GM18519 (cell line): ENCODE measurements at regions not wholly inside any gene's neighbourhood (a gene's known extent, or its start where the extent isn't known, plus 50 kb on each side); places are given as distances from the start of the nearest gene placed in this dataset.

Experiments used
- ATAC-seq: cut with Tn5 transposase; IDR thresholded peaks from one replicate; pipeline ENCODE4 v1.9.1; 2021; ENCODE audit warnings: mild to moderate bottlenecking, moderate library complexity; ENCODE audit not compliant: unreplicated experiment, low FRiP score

GRCh38 chr12:87704374-87704773, 324.8 kb downstream of the C12orf50 start:
- ATAC-seq: no peak

GRCh38 chr12:87690236-87690810, 338.9 kb downstream of the C12orf50 start:
- ATAC-seq: no peak

- no peak for ATAC-seq
Measured at GRCh38 chr12:87689196-87689595, 340.0 kb downstream of the C12orf50 start.

DNA sequence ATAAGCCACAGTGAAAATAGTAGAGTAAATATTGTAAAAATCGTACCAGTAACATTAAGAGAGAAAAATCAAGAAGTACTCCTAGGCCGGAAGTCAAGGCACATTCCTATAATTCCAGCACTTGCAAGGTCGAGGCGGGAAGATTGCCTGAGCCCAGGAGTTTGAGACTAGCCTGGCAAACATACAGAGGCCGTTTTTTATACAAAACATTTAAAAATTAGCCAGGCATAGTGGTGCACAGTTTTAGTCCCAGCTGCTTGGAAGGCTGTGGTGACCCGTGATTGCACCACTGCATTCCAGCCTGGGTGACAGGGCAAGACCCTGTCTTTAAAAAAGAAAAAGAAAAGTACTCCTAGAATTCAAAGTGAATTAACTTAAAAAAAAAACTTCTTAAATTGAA, 341.8 kb downstream of the C12orf50 start:
- ATAC-seq: no peak

- no peak for ATAC-seq
Measured at GRCh38 chr12:87685696-87686095, 343.5 kb downstream of the C12orf50 start.

DNA sequence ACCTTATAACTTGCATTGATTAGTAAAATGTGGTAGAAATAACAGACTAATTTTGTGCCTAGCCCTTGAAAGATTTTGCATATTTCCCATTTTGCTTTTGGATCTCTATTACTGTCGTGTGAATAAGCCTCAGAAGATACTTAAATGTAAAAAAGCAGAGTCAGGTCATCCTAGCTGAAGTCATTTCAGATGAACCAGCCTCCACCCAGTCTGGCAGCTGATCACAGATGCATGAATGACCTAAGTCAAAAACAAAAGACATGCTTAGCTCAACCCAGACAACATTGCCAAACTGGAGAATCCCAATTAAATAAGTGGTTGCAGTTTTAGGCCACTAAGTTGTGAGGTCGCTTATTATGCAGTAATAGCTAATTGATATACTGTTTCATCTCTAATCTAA, 349.9 kb downstream of the C12orf50 start:
- no peak for ATAC-seq

DNA sequence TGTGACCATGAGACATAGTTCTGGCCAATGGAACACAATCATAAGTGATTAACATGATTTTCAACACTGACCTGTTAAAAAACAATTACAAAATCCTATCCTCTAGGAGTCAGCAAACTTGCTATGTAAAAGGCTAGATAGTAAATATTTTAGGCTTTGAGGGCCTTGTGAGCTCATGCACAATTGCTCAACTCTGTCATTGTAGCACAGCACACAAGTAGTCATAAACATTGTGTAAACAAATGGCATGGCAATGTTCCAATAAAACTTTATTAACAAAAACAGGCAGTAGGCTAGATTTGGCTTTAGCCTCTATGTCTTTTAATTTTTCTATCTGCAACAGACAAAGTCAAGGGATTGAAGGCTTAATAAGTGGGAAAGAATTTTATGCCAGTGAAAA, 350.7 kb downstream of the C12orf50 start:
- no peak for ATAC-seq

DNA sequence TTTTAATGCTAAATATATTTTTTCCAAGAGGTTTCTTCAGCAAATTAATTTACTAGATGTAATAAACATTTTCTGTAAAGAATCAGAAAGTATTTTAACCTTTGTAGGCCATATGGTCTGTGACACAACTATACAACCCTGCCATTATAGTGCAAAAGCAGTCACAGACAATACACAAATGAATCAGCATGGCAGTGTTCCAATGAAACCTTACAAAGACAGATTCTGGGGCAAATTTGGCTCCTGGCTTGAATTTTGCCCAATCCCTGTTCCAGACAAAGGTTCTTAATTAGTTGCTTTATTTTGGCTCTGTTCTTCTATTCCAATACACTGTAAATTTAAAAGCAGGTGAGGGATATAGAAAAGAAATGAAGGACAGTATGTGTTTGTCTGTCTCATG, 352.5 kb downstream of the C12orf50 start:
- no peak for ATAC-seq

- no peak for ATAC-seq
Measured at GRCh38 chr12:87671757-87672156, 357.4 kb downstream of the C12orf50 start.

- no peak for ATAC-seq
Measured at GRCh38 chr12:87670448-87670847, 358.8 kb downstream of the C12orf50 start.

GRCh38 chr12:87667378-87667777, 361.8 kb downstream of the C12orf50 start:
- ATAC-seq: no peak

GRCh38 chr12:87661786-87662377, 367.3 kb downstream of the C12orf50 start:
- ATAC-seq: peak; percentile 74

DNA sequence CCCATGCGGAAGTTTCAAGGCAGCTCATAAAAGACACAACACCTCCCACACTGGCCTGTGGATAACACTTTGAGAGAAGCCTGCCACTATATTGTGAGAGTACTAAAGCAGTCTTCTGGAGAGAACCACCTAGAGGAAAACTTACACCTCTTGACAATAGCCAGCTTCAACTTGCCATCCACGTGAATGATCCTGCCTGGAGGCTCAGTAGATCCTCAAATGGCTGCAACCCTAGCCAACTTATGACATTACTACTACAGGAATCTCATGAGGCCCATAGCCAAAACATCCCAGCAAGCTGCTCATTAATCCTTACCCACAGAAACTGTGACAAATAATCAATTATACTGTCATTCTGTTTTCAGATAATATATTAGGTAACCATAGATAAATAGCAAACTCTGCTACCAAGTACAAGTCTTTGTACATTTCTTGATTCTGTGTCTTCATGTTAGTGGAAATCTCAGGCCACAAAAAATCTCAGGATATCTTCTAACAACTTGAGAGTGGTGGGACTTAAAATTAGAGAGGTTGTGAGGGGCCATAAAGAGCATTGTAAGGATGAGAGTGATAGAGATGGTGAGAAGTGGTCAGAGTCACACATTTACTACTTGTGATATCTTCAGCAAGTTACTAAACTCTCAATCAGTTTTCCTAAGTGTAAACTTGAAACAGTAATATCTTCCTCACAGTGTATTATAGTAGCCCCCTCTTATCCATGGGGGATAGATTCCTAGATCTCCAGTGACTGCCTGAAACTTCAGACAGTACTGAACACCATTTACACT, 368.0 kb downstream of the C12orf50 start:
- ATAC-seq: no peak

- ATAC-seq: no peak
Measured at GRCh38 chr12:87660291-87660690, 368.9 kb downstream of the C12orf50 start.

GRCh38 chr12:87656311-87656710, 372.9 kb downstream of the C12orf50 start:
- ATAC-seq: no peak

GRCh38 chr12:87651670-87652425, 377.4 kb downstream of the C12orf50 start:
- no peak for ATAC-seq

GRCh38 chr12:87642245-87642644, 387.0 kb downstream of the C12orf50 start:
- no peak for ATAC-seq

DNA sequence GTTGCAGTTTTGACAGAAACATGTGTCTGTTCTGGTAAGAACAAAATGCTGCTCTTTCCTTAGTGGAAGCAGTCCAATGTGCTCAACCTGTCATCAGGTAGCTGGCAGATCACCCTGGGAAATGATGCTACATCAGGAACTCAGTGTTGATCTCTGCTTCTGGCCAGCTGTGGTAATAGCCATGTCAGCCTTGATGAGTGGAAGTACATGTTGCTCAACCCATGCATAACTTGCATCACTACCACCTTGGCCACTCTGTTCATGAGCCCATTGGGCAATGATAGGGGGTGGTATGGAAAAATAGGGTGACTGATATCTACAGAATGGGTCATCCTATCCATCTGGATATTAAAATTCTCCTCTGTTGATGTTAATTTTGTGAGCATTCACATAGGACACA, 411.0 kb downstream of the C12orf50 start:
- ATAC-seq: no peak

DNA sequence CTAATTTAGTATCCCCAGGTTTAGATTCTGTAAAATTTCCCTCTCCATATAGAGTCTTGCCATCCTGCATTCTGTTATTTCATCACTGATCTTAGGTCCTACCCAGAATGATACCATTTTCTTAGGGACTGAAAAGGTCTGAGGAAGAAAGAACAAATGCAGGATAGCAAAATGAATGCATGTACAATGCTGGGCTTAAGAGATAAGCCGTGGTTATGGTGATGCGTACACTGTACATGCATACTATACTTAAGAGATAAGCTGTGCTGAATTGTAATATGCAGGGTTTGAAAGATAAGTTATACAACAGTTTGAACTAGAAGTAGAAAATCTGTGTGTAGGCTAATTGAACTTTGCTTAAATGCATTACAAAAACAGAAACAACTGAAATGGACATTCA, 416.2 kb downstream of the C12orf50 start:
- no peak for ATAC-seq

- ATAC-seq: no peak
Measured at GRCh38 chr12:87608321-87608720, 420.9 kb downstream of the C12orf50 start.

- ATAC-seq: no peak
Measured at GRCh38 chr12:87603727-87604126, 425.5 kb downstream of the C12orf50 start.
